Fibroblast of lung (primary cell): ENCODE measurements at regions not wholly inside any gene's neighbourhood (a gene's known extent, or its start where the extent isn't known, plus 50 kb on each side); places are given as distances from the start of the nearest gene placed in this dataset.

Source experiments
- EZH2 ChIP-seq: IDR thresholded peaks from 2 replicates; pipeline ENCODE4 v1.5.1; 2012; ENCODE audit warnings: low read length, control low read depth, mild to moderate bottlenecking; ENCODE audit errors: missing control alignments
- TF ChIP-seq, protein P1 (sequence below), 2 donors: IDR thresholded peaks in 1 of 2; conservative IDR thresholded peaks in 1 of 2; 1 replicate in 1 of 2; 2 replicates in 1 of 2; pipeline ENCODE4 v1.5.1; 2011 to 2012; ENCODE audit warnings: low read length in 2 of 2, control low read depth in 1 of 2, inconsistent platforms in 1 of 2, low read depth in 1 of 2, mild to moderate bottlenecking in 1 of 2

DNA sequence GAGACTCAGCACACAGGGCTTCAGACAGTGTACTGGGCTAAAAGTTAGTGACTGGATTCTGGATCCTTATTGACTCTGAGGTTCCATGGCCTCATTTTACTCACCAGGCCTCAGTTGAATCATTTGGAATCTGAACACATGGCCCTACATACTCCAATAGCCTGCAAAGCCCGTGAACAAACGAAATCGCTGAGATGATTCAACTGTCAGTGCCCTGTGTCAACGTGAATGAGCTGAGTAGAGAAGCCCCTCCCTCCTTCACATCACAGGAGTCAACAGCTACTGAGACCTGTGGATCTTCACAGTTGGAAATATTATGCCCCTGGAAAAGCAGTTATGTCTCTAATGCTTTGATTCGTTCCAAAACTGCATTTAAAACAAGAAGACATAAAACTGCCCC is 429.3 kb downstream of the GADD45G start:
- TF ChIP-seq EZH2, result no peak
- TF ChIP-seq, protein P1, sequence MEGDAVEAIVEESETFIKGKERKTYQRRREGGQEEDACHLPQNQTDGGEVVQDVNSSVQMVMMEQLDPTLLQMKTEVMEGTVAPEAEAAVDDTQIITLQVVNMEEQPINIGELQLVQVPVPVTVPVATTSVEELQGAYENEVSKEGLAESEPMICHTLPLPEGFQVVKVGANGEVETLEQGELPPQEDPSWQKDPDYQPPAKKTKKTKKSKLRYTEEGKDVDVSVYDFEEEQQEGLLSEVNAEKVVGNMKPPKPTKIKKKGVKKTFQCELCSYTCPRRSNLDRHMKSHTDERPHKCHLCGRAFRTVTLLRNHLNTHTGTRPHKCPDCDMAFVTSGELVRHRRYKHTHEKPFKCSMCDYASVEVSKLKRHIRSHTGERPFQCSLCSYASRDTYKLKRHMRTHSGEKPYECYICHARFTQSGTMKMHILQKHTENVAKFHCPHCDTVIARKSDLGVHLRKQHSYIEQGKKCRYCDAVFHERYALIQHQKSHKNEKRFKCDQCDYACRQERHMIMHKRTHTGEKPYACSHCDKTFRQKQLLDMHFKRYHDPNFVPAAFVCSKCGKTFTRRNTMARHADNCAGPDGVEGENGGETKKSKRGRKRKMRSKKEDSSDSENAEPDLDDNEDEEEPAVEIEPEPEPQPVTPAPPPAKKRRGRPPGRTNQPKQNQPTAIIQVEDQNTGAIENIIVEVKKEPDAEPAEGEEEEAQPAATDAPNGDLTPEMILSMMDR (conservative IDR thresholded peaks at IDR 0.05 in 1 of 2, IDR thresholded peaks at IDR 0.05 in 1 of 2; ENCODE audit: low read depth in 1 of 2, low read length in 2 of 2), result no peak
